Left forelimb (tissue), 1 donor: ENCODE measurements at regions not wholly inside any gene's neighbourhood (a gene's known extent, or its start where the extent isn't known, plus 50 kb on each side); places are given as distances from the start of the nearest gene placed in this dataset.
"Not testable (repeated sequence)": the region's sequence is repeated elsewhere in the genome, so short reads cannot be mapped to it uniquely, and the experiment has no call there.

ENCODE experiments used
- DNase-seq: peaks from one replicate; pipeline ENCODE4 v3.0.0-alpha.2; 2018; ENCODE audit warnings: low spot score

- no peak for DNase-seq
Observed at GRCh38 chr9:117775591-117775990, 71.4 kb downstream of the TLR4 start.

GRCh38 chr9:117777823-117778222, 73.6 kb downstream of the TLR4 start:
- no peak for DNase-seq

- DNase-seq: no peak
Observed at GRCh38 chr9:117779760-117780159, 75.6 kb downstream of the TLR4 start.

GRCh38 chr9:117782931-117783788, 79.0 kb downstream of the TLR4 start:
- DNase-seq: peak; percentile 77

- DNase-seq: no peak
Observed at GRCh38 chr9:117783828-117784227, 79.6 kb downstream of the TLR4 start.

GRCh38 chr9:117784996-117785395, 80.8 kb downstream of the TLR4 start:
- DNase-seq: no peak

GRCh38 chr9:117787746-117788145, 83.5 kb downstream of the TLR4 start:
- no peak for DNase-seq

- DNase-seq: no peak
Observed at GRCh38 chr9:117795271-117795670, 91.1 kb downstream of the TLR4 start.

- DNase-seq: no peak
Observed at GRCh38 chr9:117796681-117797080, 92.5 kb downstream of the TLR4 start.

- no peak for DNase-seq
Observed at GRCh38 chr9:117800389-117800788, 96.2 kb downstream of the TLR4 start.

GRCh38 chr9:117809751-117810150, 105.5 kb downstream of the TLR4 start:
- DNase-seq: no peak

- no peak for DNase-seq
Observed at GRCh38 chr9:117815315-117815714, 111.1 kb downstream of the TLR4 start.

- no peak for DNase-seq
Observed at GRCh38 chr9:117815948-117816347, 111.7 kb downstream of the TLR4 start.

- DNase-seq: no peak
Observed at GRCh38 chr9:117821954-117822353, 117.8 kb downstream of the TLR4 start.

GRCh38 chr9:117823576-117823975, 119.4 kb downstream of the TLR4 start:
- DNase-seq: no peak

- no peak for DNase-seq
Observed at GRCh38 chr9:117825609-117826347, 121.6 kb downstream of the TLR4 start.

- DNase-seq: no peak
Observed at GRCh38 chr9:117826837-117827236, 122.6 kb downstream of the TLR4 start.

GRCh38 chr9:117827456-117827855, 123.3 kb downstream of the TLR4 start:
- DNase-seq: no peak

GRCh38 chr9:117828466-117828865, 124.3 kb downstream of the TLR4 start:
- DNase-seq: no peak

- no peak for DNase-seq
Observed at GRCh38 chr9:117835798-117836197, 131.6 kb downstream of the TLR4 start.

GRCh38 chr9:117839862-117840261, 135.7 kb downstream of the TLR4 start:
- DNase-seq: no peak

GRCh38 chr9:117851836-117852461, 147.7 kb downstream of the TLR4 start:
- not testable (repeated sequence) for DNase-seq

- DNase-seq: no peak
Observed at GRCh38 chr9:117858561-117858960, 154.4 kb downstream of the TLR4 start.
